ENCODE measurements at regions not wholly inside any gene's neighbourhood (a gene's known extent, or its start where the extent isn't known, plus 50 kb on each side); places are given as distances from the start of the nearest gene placed in this dataset.
"Not testable (repeated sequence)": the region's sequence is repeated elsewhere in the genome, so short reads cannot be mapped to it uniquely, and the experiment has no call there.

DNA sequence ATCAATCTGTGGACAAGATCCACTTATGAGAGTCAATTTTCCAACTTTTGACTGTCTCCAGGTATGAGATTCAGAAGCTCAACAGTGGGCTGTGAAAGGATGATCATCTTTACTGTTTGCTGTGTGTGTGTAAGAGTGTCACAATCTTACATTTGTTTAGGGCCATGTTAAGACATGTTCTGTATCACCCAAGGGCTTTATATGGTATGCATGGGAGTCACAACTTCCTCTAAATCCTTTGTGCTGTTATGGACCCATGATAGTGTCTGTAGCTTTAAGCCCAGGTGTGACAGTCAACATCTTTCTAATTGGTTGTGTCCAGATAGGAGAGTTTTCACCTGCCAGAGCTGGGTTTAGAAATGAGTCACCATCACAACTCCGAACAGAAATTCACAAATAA, 70.2 kb downstream of the ZNF726 start:
- not testable (repeated sequence) for DNase-seq

DNA sequence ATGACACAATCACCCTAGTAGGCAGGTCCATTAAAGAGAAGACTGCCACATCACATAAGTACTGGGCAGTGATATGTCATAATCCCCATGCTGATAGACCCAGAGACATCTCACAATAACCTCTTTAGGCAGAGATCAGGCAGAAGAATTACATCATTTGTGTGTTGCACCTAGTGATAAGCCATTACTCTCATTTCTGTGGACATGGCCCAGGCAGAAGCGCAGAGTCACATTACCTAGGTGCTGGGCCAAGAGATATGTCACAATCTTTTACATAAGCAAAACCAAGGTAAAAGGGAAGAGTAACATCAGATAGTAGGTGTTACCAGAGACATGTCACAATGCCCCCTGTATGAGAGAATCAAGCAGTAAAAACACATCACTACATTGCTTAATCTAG, 71.9 kb downstream of the ZNF726 start:
- no peak for DNase-seq

- peak; percentile 12 for DNase-seq
These were observed 76.5 kb downstream of the ZNF726 start for GRCh38 chr19:23991170-23991569.

DNA sequence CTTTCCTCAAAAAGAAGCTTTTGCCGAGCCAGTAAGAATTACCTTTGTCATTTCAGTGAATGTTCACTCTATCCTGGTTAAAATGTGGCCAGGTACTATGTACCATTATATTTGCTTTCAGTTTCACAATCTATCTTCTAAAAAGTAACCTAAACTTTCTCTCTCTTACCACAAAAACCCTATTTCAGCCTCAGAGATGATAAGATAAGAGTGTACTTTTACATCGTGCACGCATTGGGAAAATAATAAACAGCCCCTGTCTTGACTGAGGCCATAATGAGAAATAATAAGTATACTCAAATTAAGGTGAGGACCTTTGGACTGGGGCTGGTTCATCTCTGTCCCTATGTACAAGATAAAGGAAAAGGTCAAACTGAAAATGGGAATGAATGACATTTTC, 77.7 kb downstream of the ZNF726 start:
- no peak for DNase-seq

DNA sequence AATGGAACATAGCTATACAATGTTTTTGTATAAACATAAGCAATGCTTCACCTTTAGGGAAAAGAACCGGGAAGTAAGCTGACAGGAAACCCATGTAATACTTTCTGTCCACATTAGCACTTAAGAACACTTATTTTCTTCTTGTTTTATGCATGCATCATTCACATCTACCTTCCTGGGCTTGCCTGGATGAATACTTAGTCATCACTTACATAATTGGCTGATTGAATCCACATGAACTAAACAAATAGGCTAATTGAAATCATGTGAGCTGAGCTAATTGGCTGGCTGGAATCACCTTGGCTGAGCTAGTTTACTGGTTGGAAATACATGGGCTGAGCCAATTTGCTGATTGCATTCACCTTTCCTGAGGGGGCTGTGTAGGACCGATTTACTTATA, 78.8 kb downstream of the ZNF726 start:
- DNase-seq: no peak

DNA sequence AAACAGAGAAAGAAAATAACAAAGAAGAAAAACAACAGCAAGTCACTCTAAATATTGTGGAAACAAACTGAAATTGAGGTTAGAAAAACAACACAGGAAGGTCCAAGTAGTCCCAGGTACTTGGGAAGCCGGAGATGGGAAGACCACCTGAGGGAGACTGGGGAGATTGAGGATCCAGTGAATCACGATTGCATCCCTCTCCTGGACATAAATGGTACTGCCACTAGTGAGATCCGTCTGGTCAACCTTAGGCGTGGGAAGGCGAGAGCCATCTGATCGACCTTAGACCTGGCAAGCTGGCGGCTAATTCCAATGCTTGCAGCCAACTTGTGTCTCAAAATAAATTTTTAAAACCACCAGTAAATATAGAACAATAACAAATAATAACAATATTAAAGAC, 81.9 kb downstream of the ZNF726 start:
- DNase-seq: peak; percentile 21

DNA sequence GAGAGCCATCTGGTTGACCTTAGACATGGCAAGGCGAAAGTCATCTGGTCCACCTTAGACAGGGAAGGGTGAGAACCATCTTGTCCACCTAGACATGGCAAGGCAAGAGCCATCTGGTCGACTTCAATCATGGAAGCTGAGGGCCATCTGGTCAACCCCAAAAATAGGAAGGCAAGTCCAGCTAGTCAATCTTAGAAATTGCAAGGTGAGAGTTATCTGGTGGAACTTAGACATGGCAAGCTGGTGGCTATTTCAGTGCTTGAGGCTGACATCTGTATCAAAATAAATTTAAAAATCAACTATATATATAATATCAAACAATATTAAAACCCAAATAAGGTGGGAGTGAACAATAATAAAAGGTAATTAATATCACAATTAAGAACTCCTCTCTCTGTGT, 83.9 kb downstream of the ZNF726 start:
- DNase-seq: no peak

DNA sequence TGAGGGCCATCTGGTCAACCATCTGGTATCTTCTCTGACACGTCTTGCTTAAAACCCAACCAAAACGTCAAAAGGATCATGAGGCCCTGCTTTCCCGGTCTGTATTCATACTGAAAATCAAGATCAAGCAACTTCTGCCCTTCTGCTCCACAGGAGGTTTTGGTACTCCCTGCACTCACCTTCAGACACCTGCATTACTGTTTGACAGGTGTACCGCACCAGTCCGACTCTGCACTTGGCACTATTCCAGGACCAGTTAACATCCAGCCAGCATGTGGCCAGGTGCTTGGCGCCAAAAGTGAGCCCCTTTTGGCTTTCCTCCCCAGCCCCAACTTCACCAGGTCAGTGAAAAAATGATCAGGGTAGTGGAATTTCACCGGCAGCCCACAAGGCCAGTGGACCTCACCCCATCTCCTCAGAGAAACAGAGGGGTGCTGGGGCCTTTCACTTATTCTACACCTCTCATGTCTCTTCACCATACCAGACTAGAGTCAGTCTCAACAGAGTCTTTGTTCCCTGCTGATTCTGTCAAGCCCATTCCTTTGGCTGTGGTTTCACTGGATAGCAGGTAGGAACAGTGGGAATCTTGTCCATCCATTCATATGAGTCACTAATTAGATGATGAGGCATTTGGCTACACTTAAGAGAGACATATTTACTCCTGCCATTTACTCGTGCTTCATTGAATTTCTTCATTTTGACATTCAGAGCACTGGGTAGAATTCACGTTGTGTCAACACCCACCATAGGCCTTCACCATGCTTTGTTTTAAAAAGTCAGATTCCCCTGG, 85.3 kb downstream of the ZNF726 start:
- no peak for DNase-seq

DNA sequence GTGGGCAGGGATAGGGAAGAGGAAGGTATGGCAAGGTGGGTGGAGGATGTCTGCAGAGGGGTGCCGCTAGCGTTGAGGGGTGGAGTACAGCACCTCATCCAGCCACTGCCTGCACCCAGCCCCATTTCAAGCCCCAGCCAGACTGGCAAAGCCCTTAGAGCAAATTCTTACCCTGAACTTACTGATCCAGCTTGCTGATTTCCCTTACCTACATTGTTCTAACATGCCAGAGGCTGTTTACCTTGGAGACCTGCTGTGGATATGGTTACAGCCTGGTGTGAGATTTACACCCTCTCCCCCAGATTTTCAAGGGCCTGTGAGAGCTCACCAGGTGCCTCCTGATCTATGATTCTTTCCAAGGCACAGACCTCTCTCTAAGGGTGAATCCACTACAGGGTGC, 86.0 kb downstream of the ZNF726 start:
- DNase-seq: no peak

DNA sequence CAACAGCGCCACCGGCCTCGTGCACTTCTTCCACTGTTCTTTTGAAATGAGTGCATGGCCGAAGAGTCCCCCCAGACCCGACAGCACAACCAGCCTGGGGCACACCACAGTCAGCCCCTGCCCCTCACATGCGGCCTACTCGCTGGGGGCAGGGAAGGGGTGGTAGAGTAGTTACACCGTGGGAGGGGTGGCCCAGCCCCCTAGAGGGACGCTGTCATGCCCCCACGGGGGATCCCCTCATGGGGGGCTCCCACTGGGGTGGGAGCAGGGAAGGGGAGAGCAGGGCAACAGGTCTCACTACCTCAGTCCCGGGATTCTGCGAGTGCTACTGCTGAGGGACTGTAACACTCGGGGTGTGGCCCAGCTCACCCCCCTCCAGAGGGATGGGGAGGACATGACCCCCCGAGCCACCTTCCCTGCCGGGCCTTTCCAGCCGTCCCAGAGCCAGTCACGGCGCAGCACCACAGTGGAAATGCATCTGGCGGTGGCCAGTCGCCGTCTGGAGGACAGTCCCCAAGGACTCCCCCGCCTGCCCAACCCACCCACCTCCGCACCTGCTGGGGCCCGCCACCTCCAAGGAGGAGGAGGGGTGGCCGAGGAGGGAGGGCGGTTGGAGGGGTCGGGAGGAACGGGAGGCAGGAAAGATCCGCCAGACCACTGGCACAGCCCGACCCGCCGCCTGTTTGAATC, 84.6 kb upstream of the ZNF254 start:
- DNase-seq: no peak

DNA sequence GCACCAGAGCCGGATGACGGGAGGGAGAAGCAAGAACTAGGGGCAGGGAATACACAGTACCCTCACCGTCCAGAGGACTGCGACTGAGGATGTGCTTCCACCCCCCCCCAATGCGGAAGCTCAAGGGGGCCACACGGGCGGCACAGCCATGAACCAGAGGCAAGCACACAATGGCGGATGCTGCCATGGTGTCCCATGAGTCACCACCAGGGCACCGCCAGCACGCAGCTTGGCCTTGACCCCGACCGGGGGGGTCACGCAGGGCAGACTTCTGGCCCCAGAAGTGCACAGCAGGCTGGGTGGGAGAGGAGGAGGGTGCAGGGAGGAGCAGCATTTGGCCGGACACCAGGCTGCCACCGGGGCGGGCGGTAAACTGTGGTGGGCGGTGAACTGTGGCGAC, 83.5 kb upstream of the ZNF254 start:
- no peak for DNase-seq

GRCh38 chr19:24004166-24004565, 82.8 kb upstream of the ZNF254 start:
- DNase-seq: no peak

- no peak for DNase-seq
These were observed 56.9 kb upstream of the ZNF254 start for GRCh38 chr19:24029941-24030636.

- DNase-seq: no peak
These were observed 54.3 kb upstream of the ZNF254 start for GRCh38 chr19:24032651-24033050.

- DNase-seq: peak; percentile 96
These were observed 53.6 kb upstream of the ZNF254 start for GRCh38 chr19:24033301-24033962.

- DNase-seq: peak; percentile 60
These were observed 53.0 kb upstream of the ZNF254 start for GRCh38 chr19:24033963-24034342.

GRCh38 chr19:24035261-24035880, 51.6 kb upstream of the ZNF254 start:
- not testable (repeated sequence) for DNase-seq

All from hematopoietic multipotent progenitor cell treated with erythropoietin and hydrocortisone succinate and interleukin-3 and kit ligand, for 6 days (in vitro differentiated cells).